GM18517 (cell line): ENCODE measurements at regions not wholly inside any gene's neighbourhood (a gene's known extent, or its start where the extent isn't known, plus 50 kb on each side); places are given as distances from the start of the nearest gene placed in this dataset.

ENCODE experiments used
- ATAC-seq: cut with Tn5 transposase; IDR thresholded peaks from one replicate; pipeline ENCODE4 v1.9.1; 2021; ENCODE audit warnings: mild to moderate bottlenecking, moderate library complexity; ENCODE audit not compliant: unreplicated experiment

- ATAC-seq = no peak
Measured at GRCh38 chr6:98783578-98783977, 50.8 kb upstream of the POU3F2 start.
